Type B pancreatic cell (in vitro differentiated cells): ENCODE measurements at regions not wholly inside any gene's neighbourhood (a gene's known extent, or its start where the extent isn't known, plus 50 kb on each side); places are given as distances from the start of the nearest gene placed in this dataset.

Experiments
- DNase-seq: peaks from one replicate; pipeline ENCODE4 v3.0.0; 2021; ENCODE audit warnings: mixed read lengths; ENCODE audit not compliant: unreplicated experiment; ENCODE audit errors: extremely low spot score
- H3K27ac Mint-ChIP-seq: 2 replicates; pipeline ENCODE4 v1.8.0; 2021; ENCODE audit warnings: mild to moderate bottlenecking, mixed read lengths
- H3K27me3 Mint-ChIP-seq: 2 replicates; pipeline ENCODE4 v1.8.0; 2021; ENCODE audit warnings: mixed read lengths
- H3K36me3 Mint-ChIP-seq: 2 replicates; pipeline ENCODE4 v1.8.0; 2021; ENCODE audit warnings: mixed read lengths
- H3K4me1 Mint-ChIP-seq: one replicate; pipeline ENCODE4 v1.8.0; 2021; ENCODE audit warnings: mixed read lengths; ENCODE audit not compliant: unreplicated experiment
- H3K4me3 Mint-ChIP-seq: 2 replicates; pipeline ENCODE4 v1.8.0; 2021; ENCODE audit warnings: mild to moderate bottlenecking, mixed read lengths
- H3K9me3 Mint-ChIP-seq: 2 replicates; pipeline ENCODE4 v1.8.0; 2021; ENCODE audit warnings: mixed read lengths
- TF ChIP-seq, protein P1 (sequence below): fragments of 200-600 bp; sonication (generic); conservative IDR thresholded peaks from 2 replicates; pipeline ENCODE4 v1.5.0; 2021; ENCODE audit warnings: antibody characterized with exemption, mild to moderate bottlenecking

DNA sequence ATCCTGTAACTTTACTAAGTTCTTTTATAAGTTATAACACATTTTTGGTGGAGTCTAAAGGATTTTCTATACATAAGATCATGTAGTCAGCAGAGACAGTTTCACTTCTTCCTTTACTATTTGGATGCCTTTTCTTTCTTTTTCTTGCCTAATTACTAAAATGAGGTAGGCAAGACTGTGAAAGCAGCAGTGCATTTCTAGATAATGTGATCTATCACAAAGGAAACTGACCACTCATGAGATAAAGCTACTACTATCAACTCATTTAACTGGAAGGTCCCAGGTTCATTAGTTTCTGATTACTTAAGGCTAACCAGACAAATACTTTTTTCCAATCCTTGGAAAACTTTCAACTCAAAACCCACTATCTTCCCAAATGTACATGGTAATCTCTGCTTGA, 196.2 kb upstream of the E2F8 start:
- H3K4me1 Mint-ChIP-seq: peaks cover 20% of the 10 kb centered on the region

DNA sequence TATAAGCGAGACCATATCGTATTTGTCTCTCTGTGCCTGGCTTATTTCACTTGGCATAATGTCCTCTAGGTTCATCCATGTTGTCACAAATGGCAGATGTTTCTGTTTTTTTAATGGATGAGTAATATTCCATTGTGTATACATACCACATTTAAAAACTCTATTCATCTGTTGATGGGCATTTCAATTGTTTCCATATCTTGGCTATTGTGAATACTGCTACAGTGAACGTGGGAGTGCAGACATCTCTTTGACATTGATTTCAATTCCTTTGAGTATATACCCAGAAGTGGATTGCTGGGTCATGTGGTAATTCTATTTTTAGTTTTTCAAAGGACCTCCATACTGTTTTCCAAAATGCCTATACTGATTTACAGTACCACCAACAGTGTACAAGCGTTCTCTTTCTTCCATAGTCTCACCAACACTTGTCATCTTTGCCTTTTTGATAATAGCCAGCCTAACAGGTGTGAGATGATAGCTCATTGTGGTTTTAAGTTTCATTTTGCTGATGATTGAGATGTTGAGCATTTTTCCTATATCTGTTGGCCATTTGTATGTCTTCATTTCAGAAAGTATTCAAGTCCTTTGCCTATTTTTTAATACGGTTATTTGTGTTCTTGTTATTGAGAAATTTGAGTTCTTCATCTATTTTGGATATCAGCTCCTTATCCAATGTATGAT, 194.7 kb upstream of the E2F8 start:
- TF ChIP-seq, protein P1, sequence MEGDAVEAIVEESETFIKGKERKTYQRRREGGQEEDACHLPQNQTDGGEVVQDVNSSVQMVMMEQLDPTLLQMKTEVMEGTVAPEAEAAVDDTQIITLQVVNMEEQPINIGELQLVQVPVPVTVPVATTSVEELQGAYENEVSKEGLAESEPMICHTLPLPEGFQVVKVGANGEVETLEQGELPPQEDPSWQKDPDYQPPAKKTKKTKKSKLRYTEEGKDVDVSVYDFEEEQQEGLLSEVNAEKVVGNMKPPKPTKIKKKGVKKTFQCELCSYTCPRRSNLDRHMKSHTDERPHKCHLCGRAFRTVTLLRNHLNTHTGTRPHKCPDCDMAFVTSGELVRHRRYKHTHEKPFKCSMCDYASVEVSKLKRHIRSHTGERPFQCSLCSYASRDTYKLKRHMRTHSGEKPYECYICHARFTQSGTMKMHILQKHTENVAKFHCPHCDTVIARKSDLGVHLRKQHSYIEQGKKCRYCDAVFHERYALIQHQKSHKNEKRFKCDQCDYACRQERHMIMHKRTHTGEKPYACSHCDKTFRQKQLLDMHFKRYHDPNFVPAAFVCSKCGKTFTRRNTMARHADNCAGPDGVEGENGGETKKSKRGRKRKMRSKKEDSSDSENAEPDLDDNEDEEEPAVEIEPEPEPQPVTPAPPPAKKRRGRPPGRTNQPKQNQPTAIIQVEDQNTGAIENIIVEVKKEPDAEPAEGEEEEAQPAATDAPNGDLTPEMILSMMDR: no peak
- peaks cover 23% of the 10 kb centered on the region for H3K27me3 Mint-ChIP-seq
- no peak for DNase-seq
- H3K4me1 Mint-ChIP-seq: peaks cover 14% of the 10 kb centered on the region
- peaks cover 4% of the 10 kb centered on the region for H3K9me3 Mint-ChIP-seq
- no peaks in the 10 kb centered on the region for H3K36me3 Mint-ChIP-seq
- H3K4me3 Mint-ChIP-seq: no peak overlapping the region
- H3K27ac Mint-ChIP-seq: no peak overlapping the region

More for the DNA sequence above, 196.2 kb upstream of the E2F8 start:
- no peak overlapping the region for H3K27ac Mint-ChIP-seq
- no peak overlapping the region for H3K4me3 Mint-ChIP-seq
- H3K9me3 Mint-ChIP-seq: peaks cover 4% of the 10 kb centered on the region
- no peaks in the 10 kb centered on the region for H3K36me3 Mint-ChIP-seq
- H3K27me3 Mint-ChIP-seq: peaks cover 16% of the 10 kb centered on the region
- TF ChIP-seq, protein P1: no peak
- no peak for DNase-seq

- H3K4me3 Mint-ChIP-seq: no peak overlapping the region
- H3K36me3 Mint-ChIP-seq: no peaks in the 10 kb centered on the region
- peaks cover 4% of the 10 kb centered on the region for H3K9me3 Mint-ChIP-seq
- no peak overlapping the region for H3K27ac Mint-ChIP-seq
- H3K27me3 Mint-ChIP-seq: peaks cover 28% of the 10 kb centered on the region
- DNase-seq: no peak
- peaks cover 14% of the 10 kb centered on the region for H3K4me1 Mint-ChIP-seq
- TF ChIP-seq, protein P1: no peak
Observed at GRCh38 chr11:19433791-19434190, 193.0 kb upstream of the E2F8 start.

DNA sequence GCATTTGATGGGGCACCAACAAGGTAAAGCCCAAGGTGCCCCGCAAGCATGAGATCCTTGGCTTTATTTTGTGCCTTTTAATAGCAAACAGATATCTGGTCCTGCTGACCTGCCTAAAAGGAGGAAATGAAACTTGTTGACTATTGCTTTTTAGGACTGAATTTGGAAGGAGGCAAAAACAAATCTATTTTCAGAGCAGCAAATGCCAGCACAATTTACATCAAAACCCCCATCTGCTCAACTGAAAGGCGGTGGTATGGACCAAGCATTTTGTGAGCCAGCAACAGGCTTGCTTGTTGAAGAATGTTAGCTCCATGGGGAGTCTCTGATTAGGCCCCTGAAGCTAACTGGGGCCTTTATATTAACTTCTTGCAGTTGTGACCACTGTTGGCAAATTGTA, 192.6 kb upstream of the E2F8 start:
- Mint-ChIP-seq H3K4me1 (peaks cover 14% of the 10 kb centered on the region), H3K27ac (no peak overlapping the region), H3K9me3 (peaks cover 4% of the 10 kb centered on the region), H3K4me3 (no peak overlapping the region), H3K36me3 (no peaks in the 10 kb centered on the region), H3K27me3 (peaks cover 29% of the 10 kb centered on the region)
- TF ChIP-seq, protein P1: no peak
- DNase-seq: no peak

- TF ChIP-seq, protein P1: no peak
- H3K9me3 Mint-ChIP-seq: peaks cover 4% of the 10 kb centered on the region
Observed at GRCh38 chr11:19432370-19433061, 191.8 kb upstream of the E2F8 start.

More at GRCh38 chr11:19432370-19433061, 191.8 kb upstream of the E2F8 start:
- Mint-ChIP-seq H3K4me1 (peaks cover 14% of the 10 kb centered on the region), H3K27me3 (peaks cover 25% of the 10 kb centered on the region), H3K27ac (no peak overlapping the region), H3K36me3 (no peaks in the 10 kb centered on the region), H3K4me3 (no peak overlapping the region)
- no peak for DNase-seq
